GM12872 (cell line): ENCODE measurements at regions not wholly inside any gene's neighbourhood (a gene's known extent, or its start where the extent isn't known, plus 50 kb on each side); places are given as distances from the start of the nearest gene placed in this dataset.

Experiments used
- TF ChIP-seq, protein P1 (sequence below): IDR thresholded peaks from 3 replicates; pipeline ENCODE4 v1.5.1; 2011; ENCODE audit warnings: low read depth, mild to moderate bottlenecking, low read length, moderate library complexity; ENCODE audit not compliant: insufficient read depth

DNA sequence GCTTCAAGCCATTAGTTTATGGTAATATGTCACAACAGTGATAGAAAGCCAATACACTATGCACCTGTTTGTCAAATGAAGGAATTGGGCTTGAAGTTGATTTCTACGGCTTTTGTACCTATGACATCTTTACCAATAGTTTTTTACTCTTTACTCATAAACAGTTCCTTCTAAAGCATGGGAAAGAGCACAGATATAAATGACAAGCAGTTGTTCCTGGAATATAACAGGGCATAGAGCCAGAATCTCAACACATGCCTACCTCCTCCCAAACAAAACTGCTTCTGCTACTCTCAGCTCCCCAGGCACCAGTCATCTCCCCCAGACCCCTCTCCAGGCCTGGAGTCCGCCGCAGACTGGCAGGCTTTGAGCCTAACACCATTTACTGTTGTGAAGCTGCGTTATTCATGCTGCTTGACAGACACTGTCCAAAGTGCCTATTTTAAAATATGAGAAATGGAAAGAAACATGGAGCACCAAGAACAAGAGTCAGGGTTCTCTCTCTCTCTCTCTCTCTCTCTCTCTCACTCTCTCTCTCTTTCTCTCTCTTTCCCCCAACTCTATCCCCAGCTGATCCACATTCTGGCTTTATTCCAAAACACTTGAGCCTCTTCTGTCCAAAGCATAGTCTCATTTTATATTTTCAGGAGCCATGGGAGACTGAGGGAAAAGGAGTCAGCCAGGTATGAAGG is 111.6 kb downstream of the ADRB2 start:
- TF ChIP-seq, protein P1, sequence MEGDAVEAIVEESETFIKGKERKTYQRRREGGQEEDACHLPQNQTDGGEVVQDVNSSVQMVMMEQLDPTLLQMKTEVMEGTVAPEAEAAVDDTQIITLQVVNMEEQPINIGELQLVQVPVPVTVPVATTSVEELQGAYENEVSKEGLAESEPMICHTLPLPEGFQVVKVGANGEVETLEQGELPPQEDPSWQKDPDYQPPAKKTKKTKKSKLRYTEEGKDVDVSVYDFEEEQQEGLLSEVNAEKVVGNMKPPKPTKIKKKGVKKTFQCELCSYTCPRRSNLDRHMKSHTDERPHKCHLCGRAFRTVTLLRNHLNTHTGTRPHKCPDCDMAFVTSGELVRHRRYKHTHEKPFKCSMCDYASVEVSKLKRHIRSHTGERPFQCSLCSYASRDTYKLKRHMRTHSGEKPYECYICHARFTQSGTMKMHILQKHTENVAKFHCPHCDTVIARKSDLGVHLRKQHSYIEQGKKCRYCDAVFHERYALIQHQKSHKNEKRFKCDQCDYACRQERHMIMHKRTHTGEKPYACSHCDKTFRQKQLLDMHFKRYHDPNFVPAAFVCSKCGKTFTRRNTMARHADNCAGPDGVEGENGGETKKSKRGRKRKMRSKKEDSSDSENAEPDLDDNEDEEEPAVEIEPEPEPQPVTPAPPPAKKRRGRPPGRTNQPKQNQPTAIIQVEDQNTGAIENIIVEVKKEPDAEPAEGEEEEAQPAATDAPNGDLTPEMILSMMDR, result no peak

DNA sequence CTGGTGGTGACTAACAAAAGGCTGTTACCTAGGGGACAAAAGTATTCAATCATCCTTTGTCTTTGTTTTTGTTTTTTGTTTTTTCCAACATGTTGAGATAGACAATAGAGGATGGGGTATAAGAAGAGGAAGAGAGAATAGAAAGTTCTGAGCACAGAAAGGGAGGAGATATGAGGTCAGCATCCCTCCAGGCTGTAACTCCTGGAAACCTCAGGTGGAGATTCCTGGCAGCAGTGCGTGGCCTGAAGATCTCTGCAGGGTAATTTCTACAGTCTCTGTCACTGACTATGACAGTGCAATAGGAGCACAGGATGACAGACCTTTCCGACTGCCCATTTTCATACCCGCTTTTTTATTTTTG is 112.1 kb downstream of the ADRB2 start:
- TF ChIP-seq, protein P1, result no peak

DNA sequence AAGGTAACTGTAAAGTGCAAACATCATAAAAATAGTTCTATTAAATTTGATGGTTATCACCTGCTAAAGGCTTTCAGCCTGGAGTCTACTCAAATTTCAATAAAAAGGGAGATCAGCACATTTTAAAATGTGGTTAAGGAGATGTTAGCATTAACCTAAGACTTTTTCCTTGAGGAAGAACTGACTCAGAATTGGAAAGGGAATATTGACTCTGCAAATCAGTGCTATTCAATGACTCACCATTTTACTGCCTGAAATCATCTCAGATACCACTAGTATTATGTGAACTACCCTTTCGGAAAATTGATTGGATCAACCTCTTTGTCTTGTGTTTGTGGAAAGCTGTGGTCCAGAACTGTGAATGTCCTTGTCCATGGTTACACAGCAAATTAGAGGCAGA is 113.3 kb downstream of the ADRB2 start:
- TF ChIP-seq, protein P1, result no peak

DNA sequence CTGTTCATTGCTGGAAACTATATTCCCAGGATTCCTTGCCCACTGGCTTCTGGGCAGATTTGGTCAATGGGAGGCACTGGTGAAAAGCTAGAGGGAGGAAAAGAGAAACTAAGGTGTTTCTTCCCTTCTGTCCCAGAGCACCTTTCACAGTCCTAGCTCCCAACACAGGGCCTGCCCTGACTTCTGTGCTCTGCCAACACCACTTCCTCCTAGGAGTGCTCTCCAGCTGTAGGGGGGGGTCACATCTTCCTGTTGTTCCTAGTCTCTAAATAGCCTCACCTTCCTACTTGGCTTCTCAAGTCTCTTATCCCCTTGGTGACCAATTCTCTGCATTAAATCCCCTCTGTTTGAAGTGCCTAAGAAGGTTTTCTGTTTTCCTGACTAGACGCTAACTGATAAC is 115.4 kb downstream of the ADRB2 start:
- TF ChIP-seq, protein P1, result no peak

DNA sequence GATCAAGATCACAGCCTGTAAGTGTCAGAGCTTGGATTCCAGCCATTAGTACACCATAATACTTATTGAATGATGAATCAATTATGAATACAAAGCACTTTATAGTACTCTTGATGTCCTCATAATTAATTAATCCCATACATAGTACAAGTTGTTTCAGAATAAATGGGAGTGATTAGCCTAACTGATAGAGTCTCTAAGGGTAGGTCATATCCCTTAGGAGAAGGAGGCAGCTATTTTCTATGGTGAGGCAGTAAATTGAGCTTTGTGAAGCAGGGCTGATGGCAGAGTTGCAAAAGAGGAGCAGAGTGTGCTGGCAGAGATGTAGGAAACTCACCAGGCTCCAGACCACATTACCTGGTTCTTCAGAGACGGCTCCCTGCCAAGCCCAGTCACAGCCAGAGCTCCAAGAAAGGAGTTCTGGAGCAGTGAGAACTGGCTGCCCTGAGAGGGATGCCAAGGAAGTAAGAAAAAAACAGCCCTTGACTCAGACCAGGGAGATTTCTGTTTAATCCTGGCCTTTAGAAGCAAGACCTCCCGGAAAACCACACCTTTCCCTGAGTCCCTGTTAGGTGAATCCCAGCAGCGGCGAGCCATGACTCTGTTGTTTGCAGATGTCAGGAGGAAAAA is 112.9 kb downstream of the SH3TC2 start:
- TF ChIP-seq, protein P1, result no peak

DNA sequence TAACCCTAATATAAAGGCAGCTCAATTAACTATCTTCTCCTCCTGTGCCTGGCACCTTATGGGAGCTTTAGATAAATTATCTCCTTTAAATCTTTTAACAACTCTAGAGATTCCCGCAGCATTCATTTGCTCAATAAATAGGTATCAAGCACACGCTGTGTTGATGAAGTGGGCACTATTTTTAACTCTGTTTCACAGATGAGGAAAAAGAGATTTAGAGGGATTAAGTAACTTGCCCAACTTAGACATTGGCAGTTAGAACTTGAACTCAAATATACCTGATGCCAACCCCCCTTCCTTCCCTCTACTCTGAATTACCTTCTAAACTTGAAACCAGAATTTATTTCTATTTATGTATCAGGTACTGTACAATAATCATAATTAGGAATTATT is 112.4 kb downstream of the SH3TC2 start:
- TF ChIP-seq, protein P1, result no peak

DNA sequence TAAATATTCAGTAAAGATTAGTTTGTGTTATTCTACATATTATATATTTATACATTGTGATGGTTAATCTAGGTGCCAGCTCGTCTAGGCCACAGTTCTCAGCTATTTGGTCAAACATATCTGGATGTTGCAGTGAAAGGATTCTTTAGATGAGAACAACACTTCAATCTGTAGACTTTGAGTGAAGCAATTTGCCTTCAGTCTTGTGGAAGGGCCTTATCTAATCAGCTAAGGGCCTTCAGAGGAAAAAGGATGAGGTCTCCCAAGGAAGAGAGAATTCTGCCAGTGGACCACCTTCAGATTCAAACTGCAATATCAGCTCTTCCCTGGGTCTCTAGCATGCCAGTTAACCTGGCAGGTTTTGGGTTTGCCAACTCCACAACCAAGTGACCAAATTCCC is 112.0 kb downstream of the SH3TC2 start:
- TF ChIP-seq, protein P1, result no peak
